ENCODE measurements at regions not wholly inside any gene's neighbourhood (a gene's known extent, or its start where the extent isn't known, plus 50 kb on each side); places are given as distances from the start of the nearest gene placed in this dataset.

DNA sequence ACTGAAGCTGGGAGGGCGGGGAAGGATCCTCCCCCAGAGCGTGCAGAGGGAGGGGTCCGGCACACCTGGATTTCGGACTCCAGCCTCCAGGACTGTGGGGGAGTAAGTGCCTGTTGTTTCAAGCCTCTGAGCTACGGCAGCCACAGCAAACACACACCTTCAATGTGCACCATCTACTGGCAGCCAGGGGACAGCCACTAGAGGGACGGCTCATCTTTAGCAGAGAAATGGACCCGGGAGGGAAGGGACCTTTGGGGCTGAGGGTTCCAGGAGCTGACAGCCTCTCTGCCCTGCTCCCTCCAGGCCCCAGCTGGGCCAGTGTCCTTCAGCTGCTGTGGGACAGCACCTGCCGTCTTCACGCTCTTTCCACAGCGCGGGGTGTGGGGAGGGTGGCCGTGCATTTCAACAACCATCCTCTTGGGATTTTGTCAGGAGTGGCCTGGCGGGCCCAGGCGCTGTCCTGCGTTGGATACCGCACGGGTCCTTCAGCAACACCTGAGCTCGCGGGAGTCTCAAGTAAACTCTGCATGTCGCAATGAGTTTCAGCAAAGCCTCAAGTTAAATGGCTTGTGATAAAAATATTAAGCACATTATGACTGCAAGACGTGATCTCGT lies 209.2 kb upstream of the C14orf180 start:
- 51% methylated on average over 22 of the region's 22 CpGs for WGBS
- no peaks in the 10 kb centered on the region for H3K4me1 ChIP-seq (ENCODE audit: control insufficient read depth in 4 of 4, insufficient read depth in 4 of 4, low read length in 3 of 4)
- H3K36me3 ChIP-seq (ENCODE audit: control insufficient read depth in 4 of 4, insufficient read depth in 3 of 4, low read depth in 1 of 4, low read length in 3 of 4): no peaks in the 10 kb centered on the region
- no peak overlapping the region for H3K9ac ChIP-seq (ENCODE audit: low read depth in 1 of 2, low read length in 2 of 2)
- TF ChIP-seq ZBTB33 (IDR thresholded peaks at IDR 0.05) (no peak), FOXA2 (IDR thresholded peaks at IDR 0.05) (no peak), RAD21 (IDR thresholded peaks at IDR 0.05) (peak; percentile 56 to 66), NR2F2 (IDR thresholded peaks at IDR 0.05) (no peak)
- TF ChIP-seq, protein P1, sequence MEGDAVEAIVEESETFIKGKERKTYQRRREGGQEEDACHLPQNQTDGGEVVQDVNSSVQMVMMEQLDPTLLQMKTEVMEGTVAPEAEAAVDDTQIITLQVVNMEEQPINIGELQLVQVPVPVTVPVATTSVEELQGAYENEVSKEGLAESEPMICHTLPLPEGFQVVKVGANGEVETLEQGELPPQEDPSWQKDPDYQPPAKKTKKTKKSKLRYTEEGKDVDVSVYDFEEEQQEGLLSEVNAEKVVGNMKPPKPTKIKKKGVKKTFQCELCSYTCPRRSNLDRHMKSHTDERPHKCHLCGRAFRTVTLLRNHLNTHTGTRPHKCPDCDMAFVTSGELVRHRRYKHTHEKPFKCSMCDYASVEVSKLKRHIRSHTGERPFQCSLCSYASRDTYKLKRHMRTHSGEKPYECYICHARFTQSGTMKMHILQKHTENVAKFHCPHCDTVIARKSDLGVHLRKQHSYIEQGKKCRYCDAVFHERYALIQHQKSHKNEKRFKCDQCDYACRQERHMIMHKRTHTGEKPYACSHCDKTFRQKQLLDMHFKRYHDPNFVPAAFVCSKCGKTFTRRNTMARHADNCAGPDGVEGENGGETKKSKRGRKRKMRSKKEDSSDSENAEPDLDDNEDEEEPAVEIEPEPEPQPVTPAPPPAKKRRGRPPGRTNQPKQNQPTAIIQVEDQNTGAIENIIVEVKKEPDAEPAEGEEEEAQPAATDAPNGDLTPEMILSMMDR (IDR thresholded peaks at IDR 0.05; ENCODE audit: low read depth, low read length, missing input control): peak; percentile 36
- H3K27ac ChIP-seq (ENCODE audit: low read depth in 1 of 2, low read length in 2 of 2): no peak overlapping the region
- H3K27me3 ChIP-seq (ENCODE audit: control insufficient read depth in 4 of 4, insufficient read depth in 4 of 4, low read length in 3 of 4): no peaks in the 10 kb centered on the region
- H3K9me3 ChIP-seq (ENCODE audit: control insufficient read depth in 4 of 4, low read length in 3 of 4): no peaks in the 10 kb centered on the region
- H3K4me3 ChIP-seq (ENCODE audit: low read depth in 1 of 3, low read length in 3 of 3): no peak overlapping the region
- no peak for DNase-seq (ENCODE audit: low spot score)

DNA sequence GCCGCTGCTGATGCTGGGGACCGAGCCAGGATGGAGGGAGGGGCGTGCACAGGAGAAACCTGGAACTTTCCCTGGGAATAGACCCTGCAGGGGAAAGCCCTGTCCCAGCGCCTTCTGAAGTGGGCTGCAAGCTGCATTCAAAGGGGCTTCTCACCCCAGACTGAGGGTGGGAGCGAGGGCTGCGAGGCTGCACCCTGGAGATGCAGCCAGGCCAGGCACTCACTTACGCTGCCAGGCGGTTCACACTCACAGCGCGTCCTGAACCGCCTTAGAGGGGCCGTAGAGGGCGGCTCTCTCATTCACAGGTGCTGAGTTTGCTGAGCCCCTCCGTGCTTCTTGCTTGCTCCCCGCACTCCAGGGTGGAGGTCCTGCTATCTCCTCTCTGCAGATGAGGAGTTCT lies 208.5 kb upstream of the C14orf180 start:
- Histone ChIP-seq H3K36me3 (ENCODE audit: control insufficient read depth in 4 of 4, insufficient read depth in 3 of 4, low read depth in 1 of 4, low read length in 3 of 4) (no peaks in the 10 kb centered on the region), H3K9me3 (ENCODE audit: control insufficient read depth in 4 of 4, low read length in 3 of 4) (no peaks in the 10 kb centered on the region), H3K9ac (ENCODE audit: low read depth in 1 of 2, low read length in 2 of 2) (no peak overlapping the region), H3K4me3 (ENCODE audit: low read depth in 1 of 3, low read length in 3 of 3) (no peak overlapping the region), H3K27ac (ENCODE audit: low read depth in 1 of 2, low read length in 2 of 2) (no peak overlapping the region), H3K4me1 (ENCODE audit: control insufficient read depth in 4 of 4, insufficient read depth in 4 of 4, low read length in 3 of 4) (no peaks in the 10 kb centered on the region), H3K27me3 (ENCODE audit: control insufficient read depth in 4 of 4, insufficient read depth in 4 of 4, low read length in 3 of 4) (peaks cover 0 to 2% (median 0%) of the 10 kb centered on the region in 4 donors)
- DNase-seq (ENCODE audit: low spot score): no peak
- 83% methylated on average over 15 of the region's 15 CpGs for WGBS
- no peak for TF ChIP-seq YY1 (IDR thresholded peaks at IDR 0.05)

GRCh38 chr14:104371917-104372316 lies 207.6 kb upstream of the C14orf180 start:
- H3K27me3 ChIP-seq (ENCODE audit: control insufficient read depth in 4 of 4, insufficient read depth in 4 of 4, low read length in 3 of 4): peaks cover 0 to 2% (median 0%) of the 10 kb centered on the region in 4 donors
- H3K27ac ChIP-seq (ENCODE audit: low read depth in 1 of 2, low read length in 2 of 2): no peak overlapping the region
- 86% methylated on average over 6 of the region's 6 CpGs for WGBS
- no peak overlapping the region for H3K4me3 ChIP-seq (ENCODE audit: low read depth in 1 of 3, low read length in 3 of 3)
- no peak for TF ChIP-seq RAD21 (IDR thresholded peaks at IDR 0.05)
- no peak for TF ChIP-seq SP1 (IDR thresholded peaks at IDR 0.05)
- no peak for TF ChIP-seq GABPA (IDR thresholded peaks at IDR 0.05 in 1 of 2, conservative IDR thresholded peaks at IDR 0.05 in 1 of 2)
- TF ChIP-seq, protein P2, sequence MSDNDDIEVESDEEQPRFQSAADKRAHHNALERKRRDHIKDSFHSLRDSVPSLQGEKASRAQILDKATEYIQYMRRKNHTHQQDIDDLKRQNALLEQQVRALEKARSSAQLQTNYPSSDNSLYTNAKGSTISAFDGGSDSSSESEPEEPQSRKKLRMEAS (IDR thresholded peaks at IDR 0.05): no peak
- H3K36me3 ChIP-seq (ENCODE audit: control insufficient read depth in 4 of 4, insufficient read depth in 3 of 4, low read depth in 1 of 4, low read length in 3 of 4): no peaks in the 10 kb centered on the region
- no peaks in the 10 kb centered on the region for H3K9me3 ChIP-seq (ENCODE audit: control insufficient read depth in 4 of 4, low read length in 3 of 4)
- H3K4me1 ChIP-seq (ENCODE audit: control insufficient read depth in 4 of 4, insufficient read depth in 4 of 4, low read length in 3 of 4): no peaks in the 10 kb centered on the region
- no peak for DNase-seq (ENCODE audit: low spot score)
- H3K9ac ChIP-seq (ENCODE audit: low read depth in 1 of 2, low read length in 2 of 2): no peak overlapping the region
